Activated effector memory CD4-positive, alpha-beta T cell treated with anti-CD3 and anti-CD28 coated beads, Interleukin-2, amount 50 U/mL, for 16 hours (primary cell): ENCODE measurements at regions not wholly inside any gene's neighbourhood (a gene's known extent, or its start where the extent isn't known, plus 50 kb on each side); places are given as distances from the start of the nearest gene placed in this dataset.

Experiments
- DNase-seq: peaks from one replicate; pipeline ENCODE4 v3.0.0-alpha.2; 2020

DNA sequence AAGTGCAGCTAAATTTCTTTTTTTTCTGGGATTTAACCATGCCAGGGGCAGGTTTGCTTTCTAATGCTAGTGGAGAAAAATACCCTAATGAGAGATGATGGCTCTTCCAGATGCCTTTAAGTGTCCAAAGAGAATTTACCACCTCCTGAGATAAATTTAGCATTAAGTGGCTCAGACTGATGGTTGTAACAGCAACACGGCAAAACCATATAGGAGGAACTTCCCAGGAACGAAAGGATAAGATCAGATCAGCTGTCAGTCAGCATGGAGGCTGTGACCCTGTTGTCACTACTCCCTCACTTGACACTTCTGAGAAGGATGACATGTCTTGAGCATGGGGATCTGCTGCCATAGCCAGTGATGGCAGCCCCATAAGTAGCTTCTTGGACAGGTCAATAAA, 860.0 kb downstream of the QKI start:
- DNase-seq: no peak

- DNase-seq: no peak
Measured at GRCh38 chr6:164273491-164273890, 859.0 kb downstream of the QKI start.

GRCh38 chr6:164266851-164267250, 852.3 kb downstream of the QKI start:
- DNase-seq: no peak

GRCh38 chr6:164262348-164262747, 847.8 kb downstream of the QKI start:
- DNase-seq: no peak

- DNase-seq: no peak
Measured at GRCh38 chr6:164258421-164258820, 843.9 kb downstream of the QKI start.

GRCh38 chr6:164252948-164253347, 838.4 kb downstream of the QKI start:
- no peak for DNase-seq

- DNase-seq: no peak
Measured at GRCh38 chr6:164252291-164252690, 837.8 kb downstream of the QKI start.

DNA sequence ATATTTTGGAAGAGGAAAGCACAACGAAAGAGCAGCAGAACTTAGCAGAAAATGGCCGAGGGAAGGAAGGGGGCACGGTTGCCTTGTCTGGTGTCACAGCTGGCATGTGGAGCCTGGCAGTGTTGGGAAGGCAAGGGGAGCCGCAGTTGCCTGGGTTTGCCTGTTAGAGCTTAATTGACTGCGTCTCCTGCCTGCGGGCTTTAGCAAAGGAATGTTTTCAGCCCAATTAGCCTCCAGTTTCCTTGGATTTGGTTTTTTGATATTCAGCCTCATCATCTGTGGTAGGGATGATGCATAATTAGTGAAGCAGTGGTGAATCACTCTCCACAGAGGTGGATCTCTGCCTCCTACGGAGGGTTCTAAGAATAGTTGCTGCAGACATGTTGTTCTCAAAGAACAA, 832.6 kb downstream of the QKI start:
- no peak for DNase-seq

DNA sequence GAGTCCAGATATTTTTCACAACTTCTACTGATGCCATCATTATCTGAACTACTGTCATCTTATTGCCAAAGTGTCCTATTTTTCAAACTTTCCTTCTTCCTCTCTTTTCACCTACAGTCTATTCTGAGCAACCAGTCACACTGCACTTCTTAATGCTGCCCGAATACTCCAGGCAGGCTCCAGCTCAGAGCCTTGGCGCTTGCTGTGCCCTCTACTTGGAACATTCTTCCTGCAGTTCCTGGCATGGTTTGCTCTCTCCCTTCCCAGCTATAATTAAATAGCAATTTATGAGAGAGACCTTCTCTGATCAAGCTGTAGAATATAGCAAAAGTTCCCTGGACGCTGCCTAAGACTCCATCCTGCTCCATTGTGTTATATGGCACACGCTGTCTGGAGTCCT, 831.6 kb downstream of the QKI start:
- no peak for DNase-seq

GRCh38 chr6:164243949-164244348, 829.4 kb downstream of the QKI start:
- DNase-seq: no peak

DNA sequence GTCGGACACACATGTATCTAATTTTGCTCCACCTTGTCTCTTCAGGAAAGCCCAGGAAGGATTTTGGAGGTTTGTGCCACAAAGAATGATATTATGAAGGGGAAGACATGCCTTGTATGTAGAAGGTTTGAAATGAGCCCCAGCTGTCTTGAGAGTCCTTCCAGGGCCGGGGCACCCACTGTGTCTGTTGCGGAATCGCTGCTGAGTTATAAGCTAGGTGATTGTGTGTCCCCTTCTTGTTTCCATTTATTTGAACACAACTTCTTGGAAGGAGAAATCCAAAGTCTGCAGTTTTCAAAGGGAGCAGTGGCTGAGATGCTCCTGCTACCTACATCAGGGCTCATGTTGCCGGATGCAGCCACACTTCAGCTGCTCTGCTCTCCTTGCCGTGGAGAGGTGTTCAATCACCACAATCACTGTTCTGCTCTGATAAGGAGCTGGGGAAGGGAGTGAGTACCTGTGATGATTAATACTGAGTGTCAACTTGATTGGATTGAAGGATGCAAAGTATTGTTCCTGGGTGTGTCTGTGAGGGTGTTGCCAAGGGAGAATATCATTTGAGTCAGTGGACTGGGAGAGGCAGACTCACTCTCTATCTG, 828.6 kb downstream of the QKI start:
- no peak for DNase-seq

GRCh38 chr6:164230804-164231203, 816.3 kb downstream of the QKI start:
- DNase-seq: no peak

DNA sequence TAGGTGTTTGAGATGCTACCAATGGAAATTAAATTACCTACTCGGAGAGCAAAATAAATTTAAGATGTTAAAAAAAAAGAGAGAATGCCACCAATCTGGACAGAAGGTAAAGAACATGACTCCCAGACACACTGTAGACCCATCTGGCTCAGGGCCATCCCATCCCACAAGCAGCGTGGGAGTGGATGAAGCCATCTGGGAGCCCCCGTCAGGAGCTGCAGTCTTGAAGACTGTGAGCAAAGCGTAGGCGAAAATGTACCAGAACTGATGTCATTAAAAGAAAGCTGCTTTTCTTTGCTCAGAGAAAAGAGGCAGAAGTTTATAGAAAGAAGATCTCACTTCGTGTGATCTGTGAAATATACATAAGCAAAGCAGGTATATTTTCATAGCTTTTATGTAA, 815.7 kb downstream of the QKI start:
- DNase-seq: no peak

DNA sequence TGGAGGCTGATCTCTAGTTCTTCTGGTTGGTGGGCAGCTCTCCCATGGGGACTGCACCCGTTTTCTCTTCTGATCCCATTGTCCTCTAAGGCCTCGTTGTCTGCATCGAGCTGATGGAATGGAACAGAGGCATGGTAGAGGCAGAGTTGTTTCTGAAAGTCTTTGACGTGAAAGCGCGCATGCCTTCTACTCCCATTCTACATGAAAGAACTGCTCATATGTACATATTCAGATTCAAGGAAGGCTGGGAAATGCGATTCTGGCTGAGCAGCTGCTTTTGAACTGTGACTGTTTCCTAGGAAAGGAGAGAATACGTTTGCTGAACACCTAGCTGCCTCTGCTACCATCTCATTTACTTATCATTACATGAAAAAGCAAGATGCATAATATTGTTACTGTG, 815.2 kb downstream of the QKI start:
- DNase-seq: no peak

- no peak for DNase-seq
Measured at GRCh38 chr6:164227952-164228522, 813.5 kb downstream of the QKI start.

DNA sequence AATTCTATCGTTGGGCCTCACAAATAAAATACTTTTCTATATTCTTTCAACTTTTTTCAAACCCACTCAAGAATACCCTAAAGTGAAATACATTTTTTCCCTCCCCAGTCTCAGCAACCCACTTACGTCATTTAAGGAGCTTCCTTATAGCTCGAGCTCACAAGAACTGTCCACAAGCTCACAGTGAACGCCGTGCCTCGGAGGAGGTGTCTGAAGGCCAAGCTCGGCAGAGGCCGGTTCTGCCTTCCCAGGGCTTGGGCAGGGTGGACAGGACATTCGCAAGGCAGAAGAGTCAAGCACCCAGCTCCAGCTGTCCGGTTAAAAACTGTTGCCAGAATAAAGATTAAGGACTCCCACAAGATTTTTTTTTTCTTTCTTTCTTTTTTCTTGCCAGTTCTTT, 802.3 kb downstream of the QKI start:
- no peak for DNase-seq

GRCh38 chr6:164216368-164216767, 801.9 kb downstream of the QKI start:
- no peak for DNase-seq

DNA sequence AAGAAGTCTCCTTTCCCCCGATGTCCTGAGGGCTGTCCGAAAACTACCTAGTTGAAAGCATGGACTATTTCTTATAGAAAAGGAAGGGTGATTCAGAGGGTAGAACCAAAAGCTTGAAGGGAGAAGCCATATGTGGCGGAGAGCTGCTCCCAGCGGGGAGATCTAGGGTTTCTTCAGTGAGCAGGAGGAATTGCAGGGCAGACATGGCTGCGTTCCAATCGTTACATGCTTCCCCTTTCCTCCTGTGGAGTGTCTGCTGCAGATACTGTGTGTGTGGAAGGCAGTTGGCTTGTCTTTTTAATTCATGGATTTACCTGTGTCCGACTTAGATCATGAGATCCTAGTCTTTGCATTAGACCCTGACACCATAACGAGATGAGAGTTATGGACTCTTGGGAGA, 799.5 kb downstream of the QKI start:
- DNase-seq: no peak

DNA sequence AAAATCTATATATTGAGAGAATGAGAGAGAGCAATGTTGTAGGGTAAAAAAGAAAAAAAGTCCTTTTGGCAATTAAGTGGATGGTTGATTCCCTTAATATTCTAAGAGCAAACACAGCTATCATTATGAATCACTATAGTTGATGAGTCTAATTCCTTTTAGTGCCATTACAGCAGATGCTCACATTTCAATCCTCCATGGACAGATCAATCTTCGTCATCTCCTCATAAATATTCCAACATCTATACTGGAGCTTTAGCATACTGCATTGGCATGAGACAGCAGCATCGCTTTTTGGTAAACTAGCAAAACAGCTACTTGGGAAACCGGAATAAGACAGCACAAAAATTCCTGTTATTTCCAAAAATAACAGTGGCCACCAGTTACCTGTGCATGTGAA, 796.7 kb downstream of the QKI start:
- DNase-seq: no peak

DNA sequence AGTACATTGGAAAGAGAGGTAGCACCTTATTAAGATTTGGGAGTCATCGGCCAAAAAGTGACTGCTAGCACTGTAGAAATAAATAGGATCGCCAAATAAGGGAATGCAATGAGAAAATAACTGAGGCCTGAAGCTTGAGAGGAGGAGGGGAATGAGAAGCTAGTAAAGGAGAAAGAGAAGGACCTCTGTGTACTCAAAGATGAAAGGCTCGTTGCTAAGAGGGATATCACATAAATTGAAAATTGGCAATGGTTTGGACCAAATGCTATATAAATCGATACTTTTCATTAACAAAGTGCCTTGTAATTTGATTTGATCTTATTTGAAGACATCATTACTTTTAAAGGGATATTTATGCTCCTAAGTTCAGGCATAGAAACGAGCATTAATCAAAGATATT, 796.3 kb downstream of the QKI start:
- DNase-seq: no peak

DNA sequence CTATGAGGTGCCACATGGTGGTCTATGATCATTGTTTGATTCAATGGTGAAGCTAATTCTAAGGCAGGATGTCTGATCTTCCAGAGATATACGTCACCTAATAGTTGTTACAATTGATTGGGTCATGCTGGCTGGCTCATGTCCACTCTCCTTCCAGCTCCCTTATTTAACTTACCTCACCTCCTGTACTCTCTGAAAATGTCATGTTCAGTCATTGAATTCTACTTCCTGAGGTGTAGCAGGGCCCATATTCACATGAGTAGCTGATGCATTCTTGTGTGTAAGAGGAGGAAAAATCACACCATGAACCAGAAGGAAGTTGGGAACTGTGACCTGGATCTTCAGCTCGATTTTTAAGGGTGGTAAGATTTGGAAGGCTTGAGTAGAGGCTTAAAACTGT, 795.8 kb downstream of the QKI start:
- DNase-seq: no peak

GRCh38 chr6:164208371-164208770, 793.9 kb downstream of the QKI start:
- no peak for DNase-seq

DNA sequence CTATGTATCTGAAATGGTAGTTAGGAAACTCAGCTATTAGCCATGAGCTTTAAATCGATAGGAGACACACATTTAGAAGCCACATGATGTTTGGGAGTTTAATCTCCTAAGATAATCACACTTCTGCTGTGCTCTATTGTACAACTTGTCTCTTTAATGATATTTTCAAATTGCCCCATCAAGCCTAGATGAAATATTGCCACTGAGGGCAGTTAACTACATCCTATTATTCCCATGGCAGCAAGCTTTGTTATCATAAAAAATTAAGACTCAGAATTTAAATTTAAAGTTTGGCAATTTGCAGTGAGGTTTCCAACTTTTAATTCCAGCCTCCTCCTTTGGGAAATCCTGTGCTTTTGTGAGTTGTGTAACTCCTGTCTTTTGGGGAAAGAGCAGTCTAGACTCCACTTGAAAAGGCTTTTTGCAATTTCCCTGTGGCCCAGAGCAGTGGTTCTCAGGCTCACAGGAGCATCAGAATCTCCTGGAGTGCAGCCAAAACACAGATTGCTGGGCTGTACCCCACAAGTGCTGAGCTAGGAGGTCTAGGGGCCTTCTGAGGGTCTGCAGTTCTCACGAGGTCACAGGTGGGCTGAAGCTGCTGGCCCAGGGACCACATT, 792.4 kb downstream of the QKI start:
- DNase-seq: no peak

DNA sequence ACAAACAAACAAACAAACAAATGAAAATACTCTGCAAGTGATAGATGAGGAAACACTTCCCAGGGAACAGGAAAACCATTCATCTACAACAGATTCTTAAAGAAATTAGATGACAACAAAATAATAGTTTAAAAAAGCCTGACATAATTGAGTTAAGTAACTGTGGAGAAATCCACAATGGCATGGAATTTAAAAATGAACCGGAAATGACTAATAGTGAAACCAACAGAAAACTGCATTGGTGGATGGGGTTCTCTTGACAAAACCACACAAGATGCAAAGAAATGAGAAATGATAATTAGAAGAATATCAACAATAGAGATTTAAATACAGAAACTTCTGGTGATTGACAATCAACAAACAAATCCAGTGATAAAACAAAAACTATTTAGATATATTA, 785.6 kb downstream of the QKI start:
- DNase-seq: no peak

- no peak for DNase-seq
Measured at GRCh38 chr6:164195942-164196281, 781.4 kb downstream of the QKI start.
